Right lobe of liver (tissue), 6 donors: ENCODE measurements at regions not wholly inside any gene's neighbourhood (a gene's known extent, or its start where the extent isn't known, plus 50 kb on each side); places are given as distances from the start of the nearest gene placed in this dataset.
A peak's percentile ranks its signal among the peaks of the same experiment; 100 is the strongest.

ENCODE experiments used
- ATAC-seq, 4 donors: fragments of 200-7000 bp; cut with Tn5 transposase; one replicate each; pipeline ENCODE4 v1.9.1; 2020; ENCODE audit warnings: mild to moderate bottlenecking in 4 of 4, moderate library complexity in 4 of 4
- DNase-seq, 3 donors: peaks; one replicate each; pipeline ENCODE4 v3.0.0-alpha.2; 2020
- H3K27ac ChIP-seq, 3 donors: fragments of 200-600 bp; one replicate each; pipeline ENCODE4 v1.8.0; 2022
- H3K27me3 ChIP-seq, 2 donors: fragments of 200-600 bp; one replicate each; pipeline ENCODE4 v1.8.0; 2022
- H3K36me3 ChIP-seq, 4 donors: fragments of 200-600 bp; sonication (generic) in 1 of 4; one replicate each; pipeline versions ENCODE4 v1.5.1 to v1.8.0; 2017 to 2022; ENCODE audit warnings: control low read depth in 1 of 4
- H3K4me1 ChIP-seq, 4 donors: fragments of 200-600 bp; sonication (generic) in 1 of 4; one replicate each; pipeline versions ENCODE4 v1.5.1 to v1.8.0; 2017 to 2022; ENCODE audit warnings: control low read depth in 1 of 4
- H3K4me3 ChIP-seq, 3 donors: fragments of 200-600 bp; one replicate each; pipeline ENCODE4 v1.8.0; 2022
- H3K9me3 ChIP-seq, 4 donors: fragments of 200-600 bp; sonication (generic) in 1 of 4; one replicate each; pipeline versions ENCODE4 v1.5.1 to v1.8.0; 2017 to 2022; ENCODE audit warnings: control low read depth in 1 of 4
- CTCF ChIP-seq, 4 donors: fragments of 200-600 bp in 3 of 4; fragments of 450-650 bp in 1 of 4; IDR thresholded peaks; one replicate each; pipeline versions ENCODE4 v1.5.1 to v1.8.0; 2016 to 2022; ENCODE audit warnings: antibody characterized with exemption in 4 of 4, mild to moderate bottlenecking in 2 of 4
- POLR2A ChIP-seq: fragments of 450-650 bp; IDR thresholded peaks from one replicate; pipeline ENCODE4 v1.6.1; 2017; ENCODE audit warnings: antibody characterized with exemption, mild to moderate bottlenecking
- WGBS: methylation state at CpG from one replicate; pipeline ENCODE4 v1.1.6; 2018; ENCODE audit warnings: low coverage, low lambda C conversion rate; ENCODE audit not compliant: insufficient coverage; ENCODE audit errors: missing lambda C conversion rate; 5-methylcytosine and 5-hydroxymethylcytosine counted together
- intact Hi-C, 2 donors: fragments of 100-400 bp; cut with DNase I; formaldehyde crosslinking; loops; one replicate each; pipeline versions ENCODE4 v1.11.2 to v1.14.1; 2022
- donor health status: DM: no; HTN: yes; CAD: no.
- donor health status: DM: no; HTN: no; CAD: no.
- donor health status: DM: no; HTN: no; CAD: no.
- donor health status: DM: no; HTN: yes; CAD: no.
- donor health status: DM: no; HTN: yes; CAD: no.

DNA sequence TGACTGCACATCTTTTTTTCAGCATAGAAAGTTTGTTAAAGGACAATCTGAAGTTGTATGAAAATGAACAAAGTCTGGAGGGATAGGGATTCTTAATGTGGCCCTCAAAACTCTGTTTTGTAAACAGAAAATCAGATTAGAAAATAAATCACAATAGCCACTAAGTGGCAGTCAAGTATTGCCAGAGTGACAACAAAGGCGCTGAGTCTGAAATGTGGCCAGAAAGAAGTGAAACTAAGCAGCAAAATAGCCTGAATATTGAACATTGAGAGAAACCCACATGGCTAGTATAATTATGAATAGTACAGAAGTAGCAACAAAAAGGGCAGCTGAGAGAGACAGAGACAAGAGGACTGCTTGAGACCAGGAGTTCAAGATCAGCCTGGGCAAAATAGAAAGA lies 81.1 kb upstream of the CT45A1 start:
- intact Hi-C loops = no loop called here
- no peak for DNase-seq
- no peaks in the 10 kb centered on the region for H3K9me3 ChIP-seq
- H3K4me3 ChIP-seq = no peak overlapping the region
- no peaks in the 10 kb centered on the region for H3K4me1 ChIP-seq
- no peaks in the 10 kb centered on the region for H3K27me3 ChIP-seq
- ATAC-seq = peak in 2 of 4 donors; percentile 23 to 41
- H3K36me3 ChIP-seq = no peaks in the 10 kb centered on the region
- no peak for TF ChIP-seq POLR2A
- TF ChIP-seq CTCF (IDR thresholded peaks at IDR 0.05) = peak in 1 of 4 donors; percentile 34
- 15% methylated on average over 1 of the region's 1 CpG for WGBS
- no peak overlapping the region for H3K27ac ChIP-seq

GRCh38 chrX:135639066-135639780 lies 74.2 kb upstream of the CT45A1 start:
- Histone ChIP-seq H3K9me3 (no peaks in the 10 kb centered on the region), H3K36me3 (no peaks in the 10 kb centered on the region), H3K4me3 (no peak overlapping the region), H3K27me3 (no peaks in the 10 kb centered on the region), H3K4me1 (no peaks in the 10 kb centered on the region), H3K27ac (no peak overlapping the region)
- 63% methylated on average over 7 of the region's 7 CpGs for WGBS
- no peak for TF ChIP-seq CTCF (IDR thresholded peaks at IDR 0.05)
- DNase-seq = no peak
- no peak for ATAC-seq
- intact Hi-C loops = no loop called here

GRCh38 chrX:135643916-135644315 lies 69.5 kb upstream of the CT45A1 start:
- Histone ChIP-seq H3K4me1 (no peaks in the 10 kb centered on the region), H3K9me3 (no peaks in the 10 kb centered on the region), H3K27me3 (peaks cover 0 to 4% of the 10 kb centered on the region in 2 donors), H3K4me3 (no peak overlapping the region), H3K36me3 (no peaks in the 10 kb centered on the region), H3K27ac (no peak overlapping the region)
- WGBS = 64% methylated on average over 3 of the region's 3 CpGs
- intact Hi-C loops = no loop called here
- no peak for TF ChIP-seq CTCF (IDR thresholded peaks at IDR 0.05)
- TF ChIP-seq POLR2A = no peak
- DNase-seq (no peak), ATAC-seq (no peak)

DNA sequence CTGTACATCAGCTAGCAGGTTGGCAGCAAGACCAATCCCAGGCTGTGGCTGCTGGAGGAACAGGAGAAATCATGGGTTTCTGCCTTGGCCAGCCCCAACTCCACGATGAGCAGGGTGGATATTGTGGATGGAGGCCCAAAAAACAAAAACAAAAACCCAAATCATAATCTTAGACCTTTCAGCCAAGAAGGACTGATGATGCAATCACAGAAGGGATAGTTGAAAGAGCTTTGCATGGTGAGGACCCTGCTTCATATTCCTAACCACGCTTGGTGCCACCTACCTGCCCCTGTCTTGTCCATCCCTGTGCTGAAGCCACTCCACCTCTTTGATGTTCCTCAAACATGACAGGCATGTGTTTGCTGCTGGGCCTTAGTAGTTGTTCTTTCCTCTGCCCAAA lies 68.8 kb upstream of the CT45A1 start:
- ATAC-seq (no peak), DNase-seq (no peak)
- no peaks in the 10 kb centered on the region for H3K4me1 ChIP-seq
- 33% methylated on average over 2 of the region's 2 CpGs for whole genome bisulfite sequencing
- no peak for TF ChIP-seq POLR2A
- no peak for TF ChIP-seq CTCF (IDR thresholded peaks at IDR 0.05)
- no peak overlapping the region for H3K27ac ChIP-seq
- no peak overlapping the region for H3K4me3 ChIP-seq
- H3K27me3 ChIP-seq = peaks cover 0 to 4% of the 10 kb centered on the region in 2 donors
- intact Hi-C loops = no loop called here
- no peaks in the 10 kb centered on the region for H3K9me3 ChIP-seq
- no peaks in the 10 kb centered on the region for H3K36me3 ChIP-seq
